H1 (cell line): ENCODE measurements at regions not wholly inside any gene's neighbourhood (a gene's known extent, or its start where the extent isn't known, plus 50 kb on each side); places are given as distances from the start of the nearest gene placed in this dataset.

ENCODE experiments used
- CTCF ChIA-PET: fragments of 300-600 bp; sonication (Branson Sonifier 250); formaldehyde crosslinking; loops from one replicate; lab custom pipeline; 2021; ENCODE audit not compliant: partially characterized antibody; lab: Charles Lee
- POLR2A ChIA-PET: fragments of 300-600 bp; sonication (Branson Sonifier 250); formaldehyde crosslinking; loops from one replicate; lab custom pipeline; 2021; ENCODE audit warnings: inconsistent platforms; ENCODE audit not compliant: partially characterized antibody; lab: Charles Lee
- DNase-seq, 2 experiments: peaks; one replicate each; pipeline versions ENCODE4 v3.0.0 to v3.0.0-alpha.2; 2010 to 2022; ENCODE audit warnings: low spot score in 2 of 2, low read depth in 1 of 2, mixed read lengths in 1 of 2
- FAIRE-seq: peaks from 2 replicates; lab custom pipeline; 2011; peaks lifted over from hg19 to GRCh38; lab: Jason Lieb, UNC
- H2AFZ ChIP-seq: 2 replicates; pipeline ENCODE4 v1.8.1; 2012; ENCODE audit warnings: low read length, inconsistent platforms
- H2AK5ac ChIP-seq: 2 replicates; pipeline ENCODE4 v1.6.1; 2013; ENCODE audit warnings: low read depth, low read length
- H2BK120ac ChIP-seq: replicated peaks from 2 replicates; pipeline ENCODE3; 2013; ENCODE audit warnings: low read depth, low read length, inconsistent platforms
- H2BK12ac ChIP-seq: 2 replicates; pipeline ENCODE4 v1.6.1; 2013; ENCODE audit warnings: low read depth, low read length
- H2BK15ac ChIP-seq: 2 replicates; pipeline ENCODE4 v1.6.1; 2013; ENCODE audit warnings: low read length
- H2BK20ac ChIP-seq: 2 replicates; pipeline ENCODE4 v1.6.1; 2013; ENCODE audit warnings: low read length
- H2BK5ac ChIP-seq: 2 replicates; pipeline ENCODE4 v1.6.1; 2013; ENCODE audit warnings: low read depth, low read length
- H3K14ac ChIP-seq: 2 replicates; pipeline ENCODE4 v1.6.1; 2013; ENCODE audit warnings: inconsistent platforms; ENCODE audit not compliant: insufficient read length
- H3K18ac ChIP-seq: 2 replicates; pipeline ENCODE4 v1.6.1; 2013; ENCODE audit warnings: low read length; ENCODE audit errors: extremely low read depth
- H3K23ac ChIP-seq: 2 replicates; pipeline ENCODE4 v1.6.1; 2013; ENCODE audit warnings: inconsistent platforms; ENCODE audit not compliant: insufficient read length
- H3K23me2 ChIP-seq: 2 replicates; pipeline ENCODE4 v1.6.1; 2013; ENCODE audit warnings: low read depth, low read length
- H3K27ac ChIP-seq: 2 replicates; pipeline ENCODE4 v1.6.1; 2011; ENCODE audit warnings: low read depth, low read length, inconsistent platforms
- H3K27me3 ChIP-seq, 4 experiments: replicated peaks in 1 of 4; 1 replicate in 1 of 4; 2 replicates in 3 of 4; pipeline versions ENCODE4 v1.6.1 to v1.8.1; 2011 to 2013; ENCODE audit warnings: low read length in 3 of 4, mild to moderate bottlenecking in 3 of 4, inconsistent platforms in 2 of 4, mixed read lengths in 2 of 4, moderate library complexity in 1 of 4; ENCODE audit not compliant: control insufficient read depth in 3 of 4, insufficient read depth in 3 of 4; ENCODE audit errors: extremely low read depth in 1 of 4
- H3K36me3 ChIP-seq, 4 experiments: 2 replicates each; pipeline versions ENCODE4 v1.6.1 to v1.8.1; 2011 to 2013; ENCODE audit warnings: mild to moderate bottlenecking in 4 of 4, low read length in 3 of 4, moderate library complexity in 2 of 4, control low read depth in 1 of 4, inconsistent platforms in 1 of 4; ENCODE audit not compliant: insufficient read depth in 4 of 4, control insufficient read depth in 2 of 4
- H3K4ac ChIP-seq: replicated peaks from 2 replicates; pipeline ENCODE3; 2013; ENCODE audit warnings: low read length, low read depth, mixed read lengths, inconsistent platforms; ENCODE audit not compliant: insufficient read length
- H3K4me1 ChIP-seq, 4 experiments: replicated peaks in 1 of 4; 1 replicate in 1 of 4; 2 replicates in 3 of 4; pipeline versions ENCODE4 v1.6.1 to v1.8.1; 2011 to 2013; ENCODE audit warnings: low read length in 3 of 4, inconsistent platforms in 2 of 4, mixed read lengths in 1 of 4; ENCODE audit not compliant: insufficient read depth in 4 of 4, control insufficient read depth in 3 of 4
- H3K4me2 ChIP-seq, 2 experiments: 2 replicates each; pipeline versions ENCODE4 v1.6.1 to v1.8.1; 2011 to 2013; ENCODE audit warnings: low read depth in 2 of 2, low read length in 2 of 2, control low read depth in 1 of 2, inconsistent platforms in 1 of 2, mild to moderate bottlenecking in 1 of 2; ENCODE audit not compliant: insufficient read depth in 1 of 2
- H3K4me3 ChIP-seq, 4 experiments: fragments of 200-600, 300-600 bp in 1 of 4; sonication (generic), shearing (Covaris generic), sonication (Bioruptor Twin) in 1 of 4; 2 replicates each; pipeline versions ENCODE4 v1.5.1 to v1.8.1; 2011 to 2016; ENCODE audit warnings: low read length in 4 of 4, low read depth in 3 of 4, control low read depth in 2 of 4, inconsistent platforms in 2 of 4, mild to moderate bottlenecking in 2 of 4, mixed read lengths in 1 of 4, moderate library complexity in 1 of 4; ENCODE audit not compliant: insufficient read depth in 2 of 4; ENCODE audit errors: extremely low read depth in 1 of 4
- H3K56ac ChIP-seq: replicated peaks from 2 replicates; pipeline ENCODE3; 2013; ENCODE audit warnings: low read depth, mild to moderate bottlenecking, mixed read lengths, low read length, inconsistent platforms; ENCODE audit not compliant: insufficient read length
- H3K79me1 ChIP-seq: 2 replicates; pipeline ENCODE4 v1.6.1; 2013; ENCODE audit warnings: low read depth, low read length, control low read depth
- H3K79me2 ChIP-seq, 2 experiments: 2 replicates each; pipeline versions ENCODE4 v1.6.1 to v1.8.1; 2012 to 2013; ENCODE audit warnings: low read length in 2 of 2, mild to moderate bottlenecking in 2 of 2, inconsistent platforms in 1 of 2; ENCODE audit not compliant: insufficient read depth in 2 of 2, control insufficient read depth in 1 of 2
- H3K9ac ChIP-seq, 4 experiments: replicated peaks in 1 of 4; 1 replicate in 1 of 4; 2 replicates in 3 of 4; pipeline versions ENCODE4 v1.6.1 to v1.8.1; 2011 to 2013; ENCODE audit warnings: low read depth in 3 of 4, low read length in 3 of 4, control low read depth in 2 of 4, mild to moderate bottlenecking in 2 of 4, moderate library complexity in 2 of 4, inconsistent platforms in 1 of 4; ENCODE audit errors: extremely low read depth in 1 of 4
- H3K9me3 ChIP-seq, 2 experiments: 2 replicates each; pipeline versions ENCODE4 v1.6.1 to v1.8.1; 2012 to 2013; ENCODE audit warnings: mild to moderate bottlenecking in 2 of 2, moderate library complexity in 2 of 2, control low read depth in 1 of 2, inconsistent platforms in 1 of 2, low read depth in 1 of 2, low read length in 1 of 2, mixed read lengths in 1 of 2; ENCODE audit not compliant: insufficient read depth in 2 of 2
- H4K20me1 ChIP-seq, 2 experiments: replicated peaks in 1 of 2; 2 replicates each; pipeline versions ENCODE3 to v1.8.1; 2011 to 2013; ENCODE audit warnings: inconsistent platforms in 2 of 2, low read length in 2 of 2, mild to moderate bottlenecking in 1 of 2; ENCODE audit not compliant: insufficient read depth in 2 of 2, control insufficient read depth in 1 of 2
- H4K5ac ChIP-seq: 2 replicates; pipeline ENCODE4 v1.6.1; 2013; ENCODE audit warnings: low read length, low read depth, mixed read lengths, inconsistent platforms; ENCODE audit not compliant: insufficient read length
- H4K8ac ChIP-seq: 2 replicates; pipeline ENCODE4 v1.8.0; 2013; ENCODE audit warnings: mild to moderate bottlenecking, moderate library complexity, low read length, inconsistent platforms; ENCODE audit not compliant: insufficient read depth; ENCODE audit errors: extremely low read depth
- H4K91ac ChIP-seq: replicated peaks from 2 replicates; pipeline ENCODE3; 2013; ENCODE audit warnings: low read length, mixed read lengths, inconsistent platforms; ENCODE audit not compliant: insufficient read length
- BRCA1 ChIP-seq: IDR thresholded peaks from 2 replicates; pipeline ENCODE4 v1.6.1; 2012; ENCODE audit warnings: low read depth, low read length, improper control_type of control experiment
- CBX8 ChIP-seq: fragments of 300-800, 300-1000 bp; sonication (generic); IDR thresholded peaks from 2 replicates; pipeline ENCODE4 v1.7.1; 2016; ENCODE audit warnings: low read depth, low read length, borderline replicate concordance
- CHD1 ChIP-seq: IDR thresholded peaks from 2 replicates; pipeline ENCODE4 v1.6.1; 2012; ENCODE audit warnings: low read depth, low read length, improper control_type of control experiment
- EP300 ChIP-seq, 2 experiments: IDR thresholded peaks; 1 replicate in 1 of 2; 2 replicates in 1 of 2; pipeline ENCODE4 v1.6.1; 2011 to 2012; ENCODE audit warnings: low read depth in 2 of 2, low read length in 2 of 2, mild to moderate bottlenecking in 2 of 2, borderline replicate concordance in 1 of 2, inconsistent platforms in 1 of 2, moderate library complexity in 1 of 2
- KDM5A ChIP-seq: fragments of 200-600 bp; IDR thresholded peaks from 2 replicates; pipeline ENCODE4 v1.7.1; 2012; ENCODE audit warnings: mild to moderate bottlenecking, low read length, inconsistent platforms, mixed read lengths
- WGBS, 2 experiments: shearing (Covaris generic) in 1 of 2; methylation state at CpG; one replicate each; pipeline versions ENCODE4 v1.1.6 to v1.1.7; 2013 to 2015; ENCODE audit warnings: low lambda C conversion rate in 2 of 2, mixed read lengths in 2 of 2, inconsistent platforms in 1 of 2, low coverage in 1 of 2, missing lambda C conversion rate in 1 of 2; ENCODE audit not compliant: insufficient replicate concordance in 2 of 2, insufficient coverage in 1 of 2, insufficient read length in 1 of 2; ENCODE audit errors: extremely low coverage in 1 of 2, missing lambda C conversion rate in 1 of 2; 5-methylcytosine and 5-hydroxymethylcytosine counted together

DNA sequence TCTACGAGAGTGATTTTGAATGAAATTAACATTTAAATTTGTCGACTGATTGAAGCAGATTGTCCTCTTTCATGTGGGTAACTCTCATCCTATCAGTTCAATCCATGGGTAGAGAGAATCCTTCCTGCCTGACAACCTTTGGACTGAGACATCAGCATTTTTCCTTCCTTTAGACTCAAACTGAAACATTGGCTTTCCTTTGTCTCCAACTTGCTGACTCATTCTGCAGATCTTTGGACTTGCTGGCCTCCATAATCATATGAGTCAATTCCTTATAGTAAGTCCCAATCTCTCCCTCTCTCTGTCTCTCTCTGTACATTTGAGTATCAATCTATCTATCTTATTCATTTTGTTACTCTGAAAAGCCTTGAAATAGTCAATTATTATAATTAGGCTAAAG is 416.7 kb downstream of the LRRIQ3 start:
- 86% methylated on average over 2 of the region's 2 CpGs; no CpG with 5 or more reads in 1 of the 2 experiments for WGBS, 2 experiments
- H4K8ac ChIP-seq = no peak overlapping the region
- H3K14ac ChIP-seq = no peak overlapping the region
- H3K9ac ChIP-seq = no peak overlapping the region
- DNase-seq (no peak), FAIRE-seq (no peak)
- H2AFZ ChIP-seq = no peak overlapping the region
- H3K23ac ChIP-seq = no peak overlapping the region
- H2BK120ac ChIP-seq = no peak overlapping the region
- no peak overlapping the region for H3K27ac ChIP-seq
- H4K91ac ChIP-seq = no peak overlapping the region
- H3K4me2 ChIP-seq = no peak overlapping the region
- H4K5ac ChIP-seq = no peak overlapping the region
- H3K79me2 ChIP-seq = no peaks in the 10 kb centered on the region
- no peak overlapping the region for H2BK20ac ChIP-seq
- no peak overlapping the region for H3K56ac ChIP-seq
- no peaks in the 10 kb centered on the region for H3K9me3 ChIP-seq
- H3K4me3 ChIP-seq = no peak overlapping the region
- H3K27me3 ChIP-seq = no peaks in the 10 kb centered on the region; a peak in 1 of 7 replicates
- no peak overlapping the region for H2BK12ac ChIP-seq
- no peak overlapping the region for H2BK5ac ChIP-seq
- H3K4me1 ChIP-seq = no peaks in the 10 kb centered on the region
- no peaks in the 10 kb centered on the region for H3K79me1 ChIP-seq
- no peaks in the 10 kb centered on the region for H3K23me2 ChIP-seq
- no peaks in the 10 kb centered on the region for H4K20me1 ChIP-seq
- no peak overlapping the region for H3K18ac ChIP-seq
- no peak overlapping the region for H3K4ac ChIP-seq
- ChIA-PET POLR2A (no interaction called here), CTCF (no interaction called here)
- H2BK15ac ChIP-seq = no peak overlapping the region
- H3K36me3 ChIP-seq = no peaks in the 10 kb centered on the region
- H2AK5ac ChIP-seq = no peak overlapping the region
- TF ChIP-seq KDM5A = no peak
- TF ChIP-seq EP300 (IDR thresholded peaks at IDR 0.05; ENCODE audit: borderline replicate concordance in 1 of 2, low read depth in 2 of 2, low read length in 2 of 2) = no peak
- no peak for TF ChIP-seq BRCA1
- TF ChIP-seq CBX8 = no peak
- TF ChIP-seq CHD1 = no peak
